Panc1 (cell line): ENCODE measurements at regions not wholly inside any gene's neighbourhood (a gene's known extent, or its start where the extent isn't known, plus 50 kb on each side); places are given as distances from the start of the nearest gene placed in this dataset.

ENCODE experiments used
- ATAC-seq: fragments of 200-7000 bp; cut with Tn5 transposase; 2 replicates; pipeline ENCODE4 v1.9.1; 2020; ENCODE audit warnings: mild to moderate bottlenecking, moderate library complexity
- BruUV-seq: library from RNA; stranded (reverse); fragments of 400-500 nt; replicated peaks from 2 replicates; lab custom pipeline; 2021; lab: Mats Ljungman, UMichigan
- CTCF ChIA-PET: fragments of 300-600 bp; sonication (Branson Sonifier 250); formaldehyde crosslinking; loops from one replicate; lab custom pipeline; 2022; ENCODE audit warnings: antibody characterized with exemption; lab: Charles Lee
- POLR2A ChIA-PET: fragments of 300-600 bp; sonication (Branson Sonifier 250); formaldehyde crosslinking; loops from one replicate; lab custom pipeline; 2022; ENCODE audit warnings: antibody characterized with exemption; lab: Charles Lee
- DNase-seq: peaks from one replicate; pipeline ENCODE4 v3.0.0-alpha.2; 2010; ENCODE audit warnings: low read depth, low spot score
- H3K27ac ChIP-seq: 2 replicates; pipeline ENCODE4 v1.5.1; 2011; ENCODE audit warnings: mild to moderate bottlenecking, low read length, inconsistent platforms
- H3K27me3 ChIP-seq: fragments of 200-500 bp; sonication (Bioruptor generic); 2 replicates; pipeline ENCODE4 v1.6.0; 2014; ENCODE audit warnings: low read length, inconsistent platforms; ENCODE audit not compliant: control insufficient read depth, insufficient read depth
- H3K36me3 ChIP-seq: fragments of 200-500 bp; sonication (Bioruptor generic); 2 replicates; pipeline ENCODE4 v1.5.1; 2014; ENCODE audit warnings: inconsistent platforms, mild to moderate bottlenecking, low read length, moderate library complexity; ENCODE audit not compliant: control insufficient read depth, insufficient read depth
- H3K4me1 ChIP-seq: 2 replicates; pipeline ENCODE4 v1.5.1; 2011; ENCODE audit warnings: inconsistent platforms, mild to moderate bottlenecking, low read length, moderate library complexity; ENCODE audit not compliant: control insufficient read depth, insufficient read depth
- H3K4me3 ChIP-seq, 2 experiments: 2 replicates each; pipeline ENCODE4 v1.5.1; 2011 to 2012; ENCODE audit warnings: low read depth in 2 of 2, low read length in 2 of 2, mild to moderate bottlenecking in 2 of 2, inconsistent platforms in 1 of 2, moderate library complexity in 1 of 2
- H3K9me3 ChIP-seq: fragments of 200-500 bp; sonication (Bioruptor generic); 2 replicates; pipeline ENCODE4 v1.5.1; 2014; ENCODE audit warnings: low read depth, mild to moderate bottlenecking, inconsistent platforms, low read length, moderate library complexity; ENCODE audit not compliant: control insufficient read depth, insufficient read depth
- CTCF ChIP-seq: fragments of 450-650 bp; IDR thresholded peaks from 2 replicates; pipeline ENCODE4 v1.5.1; 2017; ENCODE audit warnings: mild to moderate bottlenecking
- POLR2AphosphoS5 ChIP-seq: IDR thresholded peaks from 2 replicates; pipeline ENCODE4 v1.6.1; 2012; ENCODE audit warnings: mild to moderate bottlenecking, low read depth, low read length, moderate library complexity
- REST ChIP-seq, 2 experiments: IDR thresholded peaks; 2 replicates each; pipeline ENCODE4 v1.6.1; 2011 to 2012; ENCODE audit warnings: low read depth in 2 of 2, control low read depth in 1 of 2, low read length in 1 of 2, mild to moderate bottlenecking in 1 of 2, moderate library complexity in 1 of 2; ENCODE audit not compliant: insufficient read depth in 1 of 2
- SIN3A ChIP-seq: IDR thresholded peaks from 2 replicates; pipeline ENCODE4 v1.6.1; 2012; ENCODE audit warnings: low read depth, mild to moderate bottlenecking, low read length, moderate library complexity, borderline replicate concordance; ENCODE audit not compliant: insufficient read depth
- TCF7L2 ChIP-seq: IDR thresholded peaks from 2 replicates; pipeline ENCODE4 v1.6.1; 2011; ENCODE audit warnings: mild to moderate bottlenecking, low read depth, low read length, inconsistent platforms
- in situ Hi-C: cut with HindIII; loops from 2 replicates; pipeline ENCODE4 v1.10.0; 2016; ENCODE audit warnings: low sequenced_read_pairs, low pct_unique_long_range_greater_than_20kb
- intact Hi-C: fragments of 100-400 bp; cut with micrococcal nuclease; formaldehyde crosslinking; loops from one replicate; pipeline ENCODE4 v1.10.0; 2022; ENCODE audit not compliant: unreplicated experiment

DNA sequence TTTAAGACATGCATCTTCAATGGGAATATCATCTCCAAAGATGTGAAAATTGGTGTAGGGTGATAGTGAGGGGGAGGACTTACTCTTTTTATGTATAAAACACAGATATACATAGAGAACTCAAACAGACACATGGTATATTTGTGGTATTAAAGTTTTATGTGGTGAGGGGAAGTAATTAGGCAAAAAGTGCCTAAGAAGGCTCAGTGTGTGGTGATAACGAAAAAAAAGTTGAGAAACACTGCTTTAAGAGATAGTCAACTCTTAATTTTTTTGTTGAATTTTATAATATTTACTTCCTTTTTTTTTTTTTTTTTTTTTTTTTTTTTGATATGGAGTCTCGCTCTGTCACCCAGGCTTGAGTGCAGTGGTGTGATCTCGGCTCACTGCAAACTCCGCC, 174.2 kb upstream of the FRMD4B start:
- H3K4me3 ChIP-seq: no peak overlapping the region
- H3K36me3 ChIP-seq: no peaks in the 10 kb centered on the region
- no peaks in the 10 kb centered on the region for H3K4me1 ChIP-seq
- ATAC-seq (no peak), DNase-seq (no peak)
- POLR2A ChIA-PET: no interaction called here
- H3K27me3 ChIP-seq: no peaks in the 10 kb centered on the region
- BruUV-seq: no TSS peak
- intact Hi-C loops: no loop called here
- CTCF ChIA-PET: no interaction called here
- H3K27ac ChIP-seq: no peak overlapping the region
- TF ChIP-seq TCF7L2: no peak
- no peak for TF ChIP-seq REST (IDR thresholded peaks at IDR 0.05; ENCODE audit: insufficient read depth in 1 of 2, low read depth in 2 of 2, low read length in 1 of 2)
- TF ChIP-seq POLR2AphosphoS5: no peak
- no peak for TF ChIP-seq CTCF
- TF ChIP-seq SIN3A: no peak
- in situ Hi-C loops: no loop called here
- no peaks in the 10 kb centered on the region for H3K9me3 ChIP-seq

GRCh38 chr3:69558912-69559311, 173.0 kb upstream of the FRMD4B start:
- ATAC-seq (no peak), DNase-seq (no peak)
- H3K27me3 ChIP-seq: no peaks in the 10 kb centered on the region
- ChIA-PET POLR2A (no interaction called here), CTCF (no interaction called here)
- H3K9me3 ChIP-seq: no peaks in the 10 kb centered on the region
- intact Hi-C loops: no loop called here
- no peak overlapping the region for H3K4me3 ChIP-seq
- H3K27ac ChIP-seq: no peak overlapping the region
- in situ Hi-C loops: no loop called here
- no peak for TF ChIP-seq POLR2AphosphoS5
- TF ChIP-seq SIN3A: no peak
- no peak for TF ChIP-seq TCF7L2
- TF ChIP-seq REST (IDR thresholded peaks at IDR 0.05; ENCODE audit: insufficient read depth in 1 of 2, low read depth in 2 of 2, low read length in 1 of 2): no peak
- TF ChIP-seq CTCF: no peak
- H3K4me1 ChIP-seq: no peaks in the 10 kb centered on the region
- H3K36me3 ChIP-seq: no peaks in the 10 kb centered on the region
- BruUV-seq: no TSS peak
